DOHH2 (cell line): ENCODE measurements at regions not wholly inside any gene's neighbourhood (a gene's known extent, or its start where the extent isn't known, plus 50 kb on each side); places are given as distances from the start of the nearest gene placed in this dataset.

Experiments used
- H3F3A ChIP-seq: fragments of 200-600 bp; sonication (generic), shearing (Covaris generic); 2 replicates; pipeline ENCODE4 v1.6.0; 2016; ENCODE audit warnings: antibody characterized with exemption, mild to moderate bottlenecking; ENCODE audit not compliant: control insufficient read depth, insufficient read depth
- H3K27ac ChIP-seq: fragments of 200-600 bp; sonication (generic); 2 replicates; pipeline ENCODE4 v1.5.1; 2014; ENCODE audit warnings: low read depth, mild to moderate bottlenecking, low read length, moderate library complexity
- H3K27me3 ChIP-seq: fragments of 200-600 bp; sonication (generic); 2 replicates; pipeline ENCODE4 v1.6.1; 2014; ENCODE audit warnings: mild to moderate bottlenecking, low read length, mixed read lengths; ENCODE audit not compliant: control insufficient read depth
- H3K36me3 ChIP-seq: fragments of 200-600 bp; sonication (generic); 2 replicates; pipeline ENCODE4 v1.6.1; 2014; ENCODE audit warnings: mild to moderate bottlenecking, low read length, moderate library complexity, mixed read lengths; ENCODE audit not compliant: control insufficient read depth
- H3K4me1 ChIP-seq: fragments of 200-600 bp; sonication (generic); 2 replicates; pipeline ENCODE4 v1.6.1; 2014; ENCODE audit warnings: mild to moderate bottlenecking, low read length, mixed read lengths; ENCODE audit not compliant: control insufficient read depth
- H3K4me2 ChIP-seq: fragments of 200-600 bp; sonication (generic); 2 replicates; pipeline ENCODE4 v1.6.0; 2014; ENCODE audit warnings: mild to moderate bottlenecking, low read length, moderate library complexity
- H3K4me3 ChIP-seq: fragments of 200-600 bp; sonication (generic); 2 replicates; pipeline ENCODE4 v1.5.1; 2014; ENCODE audit warnings: mild to moderate bottlenecking, low read length, mixed read lengths
- H3K79me2 ChIP-seq: fragments of 200-600 bp; sonication (generic); 2 replicates; pipeline ENCODE4 v1.6.1; 2014; ENCODE audit warnings: mild to moderate bottlenecking, low read length, mixed read lengths; ENCODE audit not compliant: control insufficient read depth
- H3K9me2 ChIP-seq: fragments of 200-600 bp; sonication (generic); replicated peaks from 2 replicates; pipeline ENCODE4 v1.6.1; 2014; ENCODE audit warnings: mild to moderate bottlenecking, low read length, mixed read lengths; ENCODE audit not compliant: control insufficient read depth
- H3K9me3 ChIP-seq: fragments of 200-600 bp; sonication (generic); 2 replicates; pipeline ENCODE4 v1.6.1; 2014; ENCODE audit warnings: antibody characterized with exemption, low read length, mixed read lengths; ENCODE audit not compliant: control insufficient read depth, insufficient read depth
- H4K20me1 ChIP-seq: fragments of 200-600 bp; sonication (generic); 2 replicates; pipeline ENCODE4 v1.6.0; 2014; ENCODE audit warnings: low read depth, mild to moderate bottlenecking, antibody characterized with exemption, low read length, moderate library complexity; ENCODE audit not compliant: control insufficient read depth, insufficient read depth
- EZH2phosphoT487 ChIP-seq: fragments of 200-600 bp; sonication (generic); IDR thresholded peaks from 2 replicates; pipeline ENCODE4 v1.6.1; 2017; ENCODE audit warnings: borderline replicate concordance, mild to moderate bottlenecking, antibody characterized with exemption, low read length, moderate library complexity, mixed read lengths
- TF ChIP-seq, protein P1 (sequence below): fragments of 200-600 bp; sonication (generic); IDR thresholded peaks from one replicate; pipeline ENCODE4 v1.5.1; 2014; ENCODE audit warnings: antibody characterized with exemption, mild to moderate bottlenecking, low read depth, low read length; ENCODE audit not compliant: poor library complexity, severe bottlenecking

DNA sequence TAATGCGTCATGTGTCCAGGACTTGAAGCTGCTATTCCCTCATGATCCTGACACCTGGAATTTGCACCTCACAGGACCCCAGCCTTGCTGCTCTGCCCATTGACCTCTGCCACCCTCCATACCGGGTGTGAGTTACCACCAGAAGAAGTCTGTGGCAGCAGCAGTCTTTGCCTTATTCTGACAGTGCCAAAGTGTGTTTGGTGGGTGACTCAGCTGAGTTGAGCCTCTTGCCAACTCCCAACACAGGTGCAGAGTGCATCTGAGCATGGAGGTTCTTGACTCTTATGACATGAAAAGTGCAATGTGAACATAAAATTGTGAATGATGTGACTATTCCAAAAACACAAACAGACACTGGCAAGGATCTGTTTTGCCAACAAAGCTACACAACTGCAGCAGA lies 1166.5 kb upstream of the CDH18 start:
- H3K9me3 ChIP-seq, result no peaks in the 10 kb centered on the region
- no peaks in the 10 kb centered on the region for H4K20me1 ChIP-seq
- no peaks in the 10 kb centered on the region for H3F3A ChIP-seq
- H3K27ac ChIP-seq, result no peak overlapping the region
- H3K36me3 ChIP-seq, result no peaks in the 10 kb centered on the region
- no peak overlapping the region for H3K4me3 ChIP-seq
- H3K4me2 ChIP-seq, result no peak overlapping the region
- no peaks in the 10 kb centered on the region for H3K27me3 ChIP-seq
- no peaks in the 10 kb centered on the region for H3K9me2 ChIP-seq
- H3K4me1 ChIP-seq, result no peaks in the 10 kb centered on the region
- TF ChIP-seq EZH2phosphoT487, result no peak
- H3K79me2 ChIP-seq, result no peaks in the 10 kb centered on the region

DNA sequence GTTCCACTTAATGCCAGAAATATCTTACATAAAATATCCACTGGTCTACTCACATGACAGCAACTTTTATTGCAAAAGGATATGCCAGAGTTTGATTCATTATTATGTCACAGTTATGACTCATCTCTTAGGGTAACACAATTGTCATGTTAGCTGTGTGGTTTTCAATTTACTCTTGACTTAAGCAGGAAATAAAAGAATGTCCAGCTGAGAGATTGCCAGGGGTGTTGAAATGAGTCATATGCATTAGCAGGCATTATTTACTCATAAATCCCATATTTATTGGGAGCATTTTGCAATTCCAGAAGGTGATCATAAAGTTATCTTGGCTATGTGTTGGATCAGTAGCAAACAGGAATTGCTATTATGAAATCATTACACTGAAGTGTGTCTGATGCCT lies 1164.6 kb upstream of the CDH18 start:
- H3K4me2 ChIP-seq, result no peak overlapping the region
- no peak overlapping the region for H3K27ac ChIP-seq

GRCh38 chr5:21145376-21145775 lies 1157.4 kb upstream of the CDH18 start:
- TF ChIP-seq, protein P1, sequence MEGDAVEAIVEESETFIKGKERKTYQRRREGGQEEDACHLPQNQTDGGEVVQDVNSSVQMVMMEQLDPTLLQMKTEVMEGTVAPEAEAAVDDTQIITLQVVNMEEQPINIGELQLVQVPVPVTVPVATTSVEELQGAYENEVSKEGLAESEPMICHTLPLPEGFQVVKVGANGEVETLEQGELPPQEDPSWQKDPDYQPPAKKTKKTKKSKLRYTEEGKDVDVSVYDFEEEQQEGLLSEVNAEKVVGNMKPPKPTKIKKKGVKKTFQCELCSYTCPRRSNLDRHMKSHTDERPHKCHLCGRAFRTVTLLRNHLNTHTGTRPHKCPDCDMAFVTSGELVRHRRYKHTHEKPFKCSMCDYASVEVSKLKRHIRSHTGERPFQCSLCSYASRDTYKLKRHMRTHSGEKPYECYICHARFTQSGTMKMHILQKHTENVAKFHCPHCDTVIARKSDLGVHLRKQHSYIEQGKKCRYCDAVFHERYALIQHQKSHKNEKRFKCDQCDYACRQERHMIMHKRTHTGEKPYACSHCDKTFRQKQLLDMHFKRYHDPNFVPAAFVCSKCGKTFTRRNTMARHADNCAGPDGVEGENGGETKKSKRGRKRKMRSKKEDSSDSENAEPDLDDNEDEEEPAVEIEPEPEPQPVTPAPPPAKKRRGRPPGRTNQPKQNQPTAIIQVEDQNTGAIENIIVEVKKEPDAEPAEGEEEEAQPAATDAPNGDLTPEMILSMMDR, result no peak
- no peak for TF ChIP-seq EZH2phosphoT487
- Histone ChIP-seq H3K4me2 (no peak overlapping the region), H3F3A (no peaks in the 10 kb centered on the region), H3K36me3 (no peaks in the 10 kb centered on the region), H3K79me2 (no peaks in the 10 kb centered on the region), H4K20me1 (no peaks in the 10 kb centered on the region), H3K4me1 (no peaks in the 10 kb centered on the region), H3K9me2 (no peaks in the 10 kb centered on the region), H3K4me3 (no peak overlapping the region), H3K9me3 (0 out of 2 replicates have a peak, but pooled peaks cover 4% of the 10 kb centered on the region), H3K27me3 (no peaks in the 10 kb centered on the region), H3K27ac (no peak overlapping the region)

More for the DNA sequence above, 1164.6 kb upstream of the CDH18 start:
- no peaks in the 10 kb centered on the region for H3K9me2 ChIP-seq
- no peaks in the 10 kb centered on the region for H3K79me2 ChIP-seq
- 0 out of 2 replicates have a peak, but pooled peaks cover 4% of the 10 kb centered on the region for H3K9me3 ChIP-seq
- TF ChIP-seq, protein P1, result no peak
- no peak for TF ChIP-seq EZH2phosphoT487
- no peak overlapping the region for H3K4me3 ChIP-seq
- no peaks in the 10 kb centered on the region for H3K36me3 ChIP-seq
- H3F3A ChIP-seq, result no peaks in the 10 kb centered on the region
- no peaks in the 10 kb centered on the region for H4K20me1 ChIP-seq
- H3K27me3 ChIP-seq, result no peaks in the 10 kb centered on the region
- no peaks in the 10 kb centered on the region for H3K4me1 ChIP-seq

GRCh38 chr5:21143686-21144085 lies 1155.7 kb upstream of the CDH18 start:
- Histone ChIP-seq H3K27me3 (no peaks in the 10 kb centered on the region), H3K9me3 (0 out of 2 replicates have a peak, but pooled peaks cover 1% of the 10 kb centered on the region), H3K79me2 (no peaks in the 10 kb centered on the region), H3K4me3 (no peak overlapping the region), H3K27ac (no peak overlapping the region), H3K4me1 (no peaks in the 10 kb centered on the region), H4K20me1 (no peaks in the 10 kb centered on the region), H3K4me2 (no peak overlapping the region), H3K9me2 (no peaks in the 10 kb centered on the region), H3F3A (no peaks in the 10 kb centered on the region), H3K36me3 (no peaks in the 10 kb centered on the region)
- TF ChIP-seq, protein P1, result no peak
- TF ChIP-seq EZH2phosphoT487, result no peak
